ENCODE measurements at regions not wholly inside any gene's neighbourhood (a gene's known extent, or its start where the extent isn't known, plus 50 kb on each side); places are given as distances from the start of the nearest gene placed in this dataset.

DNA sequence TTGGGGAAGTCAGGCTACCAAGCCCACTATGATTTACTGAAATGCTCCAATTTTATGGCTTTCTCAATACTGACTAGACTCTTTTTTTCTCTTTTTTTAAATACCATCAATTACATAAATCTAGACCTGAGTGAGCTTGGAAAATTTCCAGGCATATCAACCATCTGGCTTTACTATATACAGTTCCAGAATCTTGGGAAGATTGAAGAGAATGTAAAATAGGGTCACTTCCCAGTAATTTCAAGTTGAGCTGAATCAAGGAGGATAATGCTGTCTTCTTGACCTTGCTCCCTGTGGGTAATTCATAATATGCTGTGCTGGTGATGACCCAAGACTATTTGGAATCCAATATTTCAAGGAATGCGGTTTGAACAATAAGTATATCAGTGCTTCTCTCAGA, 108.1 kb downstream of the MAP3K21 start:
- CTCF ChIA-PET = no interaction called here

GRCh38 chr1:233439721-233440120, 112.2 kb downstream of the MAP3K21 start:
- CTCF ChIA-PET = interaction anchor here (1.7 kb wide), 1 partner anchor 14 kb away, joined by 5 read pairs; no protein-coding TSS in a partner anchor
- no peaks in the 10 kb centered on the region for H3K27me3 ChIP-seq (ENCODE audit: control insufficient read depth, insufficient read depth, low read length)
- TF ChIP-seq CTCF (IDR thresholded peaks at IDR 0.05; ENCODE audit: low read depth, low read length) = no peak
- DNase-seq (ENCODE audit: low read depth, low spot score) = no peak
- H3K9me3 ChIP-seq (ENCODE audit: control insufficient read depth, insufficient read depth, low read length) = no peaks in the 10 kb centered on the region; the same call in 1 of the 2 replicates
- POLR2A ChIA-PET = no interaction called here
- H3K4me3 ChIP-seq (ENCODE audit: low read depth, low read length) = no peak overlapping the region
- no peak overlapping the region for H3K27ac ChIP-seq (ENCODE audit: low read depth, low read length)

More for the DNA sequence above, 108.1 kb downstream of the MAP3K21 start:
- no peaks in the 10 kb centered on the region; the same call in 1 of the 2 replicates for H3K9me3 ChIP-seq (ENCODE audit: control insufficient read depth, insufficient read depth, low read length)
- no peak overlapping the region for H3K27ac ChIP-seq (ENCODE audit: low read depth, low read length)
- TF ChIP-seq CTCF (IDR thresholded peaks at IDR 0.05; ENCODE audit: low read depth, low read length) = no peak
- POLR2A ChIA-PET = no interaction called here
- no peak for DNase-seq (ENCODE audit: low read depth, low spot score)
- no peaks in the 10 kb centered on the region for H3K27me3 ChIP-seq (ENCODE audit: control insufficient read depth, insufficient read depth, low read length)
- H3K4me3 ChIP-seq (ENCODE audit: low read depth, low read length) = no peak overlapping the region

DNA sequence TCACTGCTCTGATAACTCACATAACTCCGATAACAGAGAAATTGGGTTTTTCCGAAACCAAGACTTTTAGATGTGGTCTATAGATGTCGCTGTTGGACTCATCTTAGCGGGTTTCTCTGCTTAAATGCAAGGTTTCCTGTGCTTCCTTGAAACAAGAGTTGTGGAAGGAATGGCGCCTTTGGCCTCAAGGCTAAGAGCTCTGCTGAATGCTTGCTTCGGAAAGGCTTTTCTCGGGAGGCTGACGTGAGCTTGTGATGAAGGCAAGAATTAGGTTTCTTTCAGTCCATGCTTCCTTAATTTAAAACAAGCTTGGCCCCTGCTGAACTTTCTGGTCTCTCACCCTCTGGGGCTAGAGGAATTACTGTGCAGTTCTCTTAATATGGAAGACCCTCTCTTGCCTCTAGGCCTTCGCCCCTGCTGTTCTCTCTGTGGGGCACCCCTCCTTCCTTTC, 113.5 kb downstream of the MAP3K21 start:
- no peak for DNase-seq (ENCODE audit: low read depth, low spot score)
- TF ChIP-seq CTCF (IDR thresholded peaks at IDR 0.05; ENCODE audit: low read depth, low read length) = peak; percentile 55
- Histone ChIP-seq H3K9me3 (ENCODE audit: control insufficient read depth, insufficient read depth, low read length) (no peaks in the 10 kb centered on the region; the same call in 1 of the 2 replicates), H3K27me3 (ENCODE audit: control insufficient read depth, insufficient read depth, low read length) (no peaks in the 10 kb centered on the region), H3K4me3 (ENCODE audit: low read depth, low read length) (no peak overlapping the region), H3K27ac (ENCODE audit: low read depth, low read length) (no peak overlapping the region)
- ChIA-PET POLR2A (no interaction called here), CTCF (interaction anchor here (0.6 to 1.7 kb wide), 15 partner anchors 9 to 673 kb away, joined by 3 to 7 read pairs (median 3); no protein-coding TSS in a partner anchor)

DNA sequence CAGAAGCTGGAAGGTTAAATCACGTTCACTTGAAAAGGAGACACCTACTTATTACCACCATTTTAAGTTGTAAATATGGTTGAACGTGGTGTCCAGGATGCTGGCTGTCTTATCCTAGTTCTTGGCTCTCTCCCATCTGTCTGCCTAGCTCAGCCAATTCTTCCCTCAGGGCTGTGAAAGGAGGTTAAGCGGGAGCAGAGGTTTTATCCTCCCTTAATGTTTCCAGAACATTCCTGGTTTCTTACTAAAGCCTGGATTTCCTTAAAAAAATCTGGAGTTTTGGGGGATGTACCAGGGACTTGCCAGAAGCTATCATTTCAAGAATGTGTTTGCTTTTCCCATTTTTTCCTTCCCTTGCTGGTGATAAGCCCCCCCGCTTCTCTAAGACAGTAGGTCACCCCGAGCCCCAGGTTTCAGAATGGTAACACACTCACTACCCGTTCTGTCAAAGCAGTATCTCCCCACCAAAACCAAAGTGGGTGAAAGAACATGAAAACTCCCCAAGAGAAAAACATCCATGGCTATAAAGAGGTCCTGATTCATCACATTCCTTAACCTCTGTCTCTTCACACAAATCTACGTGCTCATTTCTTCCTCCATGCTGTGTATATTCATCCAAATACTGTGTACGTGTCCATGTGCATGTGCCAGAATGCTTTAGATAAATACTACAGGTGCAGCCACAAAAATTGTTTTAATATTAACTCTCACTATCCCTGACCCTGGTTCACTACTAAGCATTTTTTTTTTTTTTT, 114.7 kb downstream of the MAP3K21 start:
- ChIA-PET CTCF (interaction anchor here (0.7 to 1.1 kb wide), 4 partner anchors 16 to 624 kb away, joined by 3 to 5 read pairs (median 4); no protein-coding TSS in a partner anchor), POLR2A (no interaction called here)
- Histone ChIP-seq H3K9me3 (ENCODE audit: control insufficient read depth, insufficient read depth, low read length) (peaks cover 3% of the 10 kb centered on the region; the same call in 1 of the 2 replicates), H3K27ac (ENCODE audit: low read depth, low read length) (no peak overlapping the region), H3K4me3 (ENCODE audit: low read depth, low read length) (no peak overlapping the region), H3K27me3 (ENCODE audit: control insufficient read depth, insufficient read depth, low read length) (no peaks in the 10 kb centered on the region)
- no peak for TF ChIP-seq CTCF (IDR thresholded peaks at IDR 0.05; ENCODE audit: low read depth, low read length)
- no peak for DNase-seq (ENCODE audit: low read depth, low spot score)

Data from AG04450 (cell line).